ENCODE measurements at regions not wholly inside any gene's neighbourhood (a gene's known extent, or its start where the extent isn't known, plus 50 kb on each side); places are given as distances from the start of the nearest gene placed in this dataset.

DNA sequence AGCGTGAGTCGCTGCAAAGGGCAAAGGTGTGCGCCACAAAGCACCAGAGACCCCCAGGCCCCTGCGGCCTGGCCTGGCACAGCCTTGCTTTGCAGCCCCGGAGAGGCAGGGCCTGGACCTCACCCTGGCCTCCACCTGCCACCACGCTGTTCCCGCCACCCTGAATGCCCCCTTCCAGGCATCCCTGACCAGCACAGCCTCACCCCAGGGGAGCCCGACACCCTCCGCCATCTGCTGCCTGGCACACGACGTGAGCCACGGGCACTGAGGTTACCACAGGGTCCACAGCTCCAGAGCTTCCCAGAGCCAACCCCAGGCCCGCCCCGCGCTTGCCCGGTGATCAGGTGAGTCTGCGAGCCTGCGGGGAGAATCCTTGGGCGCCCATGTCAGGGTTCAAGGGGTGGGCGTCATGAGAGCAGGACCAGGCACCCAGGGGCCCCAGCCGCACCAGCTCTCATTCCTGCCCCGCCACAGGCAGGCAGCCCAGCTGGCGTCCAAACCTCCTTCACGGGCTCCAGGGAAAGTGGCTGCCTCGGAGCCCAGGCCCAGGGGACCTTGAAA, 171.3 kb downstream of the BRD1 start:
- ATAC-seq (ENCODE audit: low read depth) (no peak), DNase-seq (no peak)
- 80% methylated on average over 25 of the region's 25 CpGs for whole genome bisulfite sequencing (ENCODE audit: insufficient coverage)
- intact Hi-C loops (cut with micrococcal nuclease): no loop called here
- Histone ChIP-seq H3K4me1 (ENCODE audit: control insufficient read depth in 2 of 2, insufficient read depth in 2 of 2, low read length in 2 of 2) (peaks cover 27 to 33% of the 10 kb centered on the region in 2 donors), H3K9me3 (ENCODE audit: control extremely low read depth in 1 of 3, control insufficient read depth in 2 of 3, insufficient read depth in 1 of 3, low read length in 2 of 3) (peaks cover 0 to 27% (median 0%) of the 10 kb centered on the region in 3 donors), H2AFZ (ENCODE audit: insufficient read depth, low read depth, low read length, poor library complexity, severe bottlenecking) (peak overlapping the region; percentile 98), H3K4me2 (replicated peaks; ENCODE audit: low read depth, low read length, poor library complexity, severe bottlenecking) (peak overlapping the region; percentile 82), H3K36me3 (replicated peaks in 1 of 2; ENCODE audit: control extremely low read depth in 1 of 2, control insufficient read depth in 1 of 2, extremely low read depth in 1 of 2, insufficient read depth in 2 of 2, low read length in 1 of 2) (peaks cover 1 to 6% of the 10 kb centered on the region in 2 experiments), H3K27ac (ENCODE audit: low read length in 2 of 2) (peak overlapping the region in 1 of 2 donors; percentile 77), H3K4me3 (ENCODE audit: control extremely low read depth in 1 of 5, extremely low read depth in 1 of 5, insufficient read depth in 1 of 5, low read depth in 2 of 5, low read length in 4 of 5) (peak overlapping the region; percentile 83 to 93 (median 85)), H3K79me2 (ENCODE audit: control insufficient read depth, insufficient read depth, low read length) (peaks cover 53% of the 10 kb centered on the region), H4K20me1 (ENCODE audit: control insufficient read depth, insufficient read depth, low read length, poor library complexity, severe bottlenecking) (peaks cover 38% of the 10 kb centered on the region), H3K27me3 (replicated peaks in 1 of 4; ENCODE audit: control extremely low read depth in 1 of 4, control insufficient read depth in 3 of 4, insufficient read depth in 4 of 4, low read length in 3 of 4) (no peaks in the 10 kb centered on the region), H3K9ac (ENCODE audit: low read length) (peak overlapping the region; percentile 81)
- Mint-ChIP-seq H3K27ac (no peak overlapping the region), H3K4me1 (peaks cover 35% of the 10 kb centered on the region), H3K4me3 (peak overlapping the region; percentile 85), H3K27me3 (no peaks in the 10 kb centered on the region), H3K9me3 (ENCODE audit: insufficient read depth) (peaks cover 3% of the 10 kb centered on the region)
- POLR2A ChIA-PET: interaction anchor here (1.0 to 1.2 kb wide), 2 partner anchors 9 to 13 kb away, joined by 3 read pairs; no protein-coding TSS in a partner anchor
- CTCF ChIA-PET: no interaction called here
- TF ChIP-seq EZH2 (IDR thresholded peaks at IDR 0.05; ENCODE audit: borderline replicate concordance, insufficient read depth, low read depth, low read length, poor library complexity, severe bottlenecking): no peak
- TF ChIP-seq, protein P1, sequence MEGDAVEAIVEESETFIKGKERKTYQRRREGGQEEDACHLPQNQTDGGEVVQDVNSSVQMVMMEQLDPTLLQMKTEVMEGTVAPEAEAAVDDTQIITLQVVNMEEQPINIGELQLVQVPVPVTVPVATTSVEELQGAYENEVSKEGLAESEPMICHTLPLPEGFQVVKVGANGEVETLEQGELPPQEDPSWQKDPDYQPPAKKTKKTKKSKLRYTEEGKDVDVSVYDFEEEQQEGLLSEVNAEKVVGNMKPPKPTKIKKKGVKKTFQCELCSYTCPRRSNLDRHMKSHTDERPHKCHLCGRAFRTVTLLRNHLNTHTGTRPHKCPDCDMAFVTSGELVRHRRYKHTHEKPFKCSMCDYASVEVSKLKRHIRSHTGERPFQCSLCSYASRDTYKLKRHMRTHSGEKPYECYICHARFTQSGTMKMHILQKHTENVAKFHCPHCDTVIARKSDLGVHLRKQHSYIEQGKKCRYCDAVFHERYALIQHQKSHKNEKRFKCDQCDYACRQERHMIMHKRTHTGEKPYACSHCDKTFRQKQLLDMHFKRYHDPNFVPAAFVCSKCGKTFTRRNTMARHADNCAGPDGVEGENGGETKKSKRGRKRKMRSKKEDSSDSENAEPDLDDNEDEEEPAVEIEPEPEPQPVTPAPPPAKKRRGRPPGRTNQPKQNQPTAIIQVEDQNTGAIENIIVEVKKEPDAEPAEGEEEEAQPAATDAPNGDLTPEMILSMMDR (IDR thresholded peaks at IDR 0.05): no peak

DNA sequence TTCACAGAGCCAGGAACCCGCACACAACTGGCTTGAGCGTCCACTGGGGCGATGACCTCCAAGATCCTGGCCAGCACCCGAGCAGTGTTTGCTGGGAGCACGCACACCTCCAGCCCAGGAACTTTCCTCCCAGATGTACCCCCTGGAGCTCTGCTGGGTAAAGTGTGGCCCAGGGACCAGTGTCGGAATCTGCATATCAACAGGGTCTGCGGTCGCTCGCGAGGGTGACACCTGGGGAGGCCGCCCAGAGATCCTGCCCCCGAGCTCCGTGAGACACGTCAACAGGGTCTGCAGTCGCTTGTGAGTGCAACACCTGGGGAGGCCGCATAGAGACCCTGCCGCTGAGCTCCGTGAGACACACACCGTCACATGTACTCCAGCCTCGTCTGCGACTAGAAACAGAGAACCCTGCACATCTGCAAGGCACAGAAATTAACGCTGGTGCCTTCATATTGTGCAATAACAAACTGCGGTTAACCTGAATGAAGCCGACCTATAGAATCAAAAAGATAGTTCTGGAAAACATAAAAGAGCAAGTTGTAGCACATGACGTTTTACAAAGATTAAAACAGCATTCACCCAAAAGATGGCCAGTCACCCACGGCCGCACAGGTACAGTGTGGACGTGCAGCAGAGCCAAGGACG, 172.4 kb downstream of the BRD1 start:
- H3K79me2 ChIP-seq (ENCODE audit: control insufficient read depth, insufficient read depth, low read length): peaks cover 64% of the 10 kb centered on the region
- H4K20me1 ChIP-seq (ENCODE audit: control insufficient read depth, insufficient read depth, low read length, poor library complexity, severe bottlenecking): peaks cover 48% of the 10 kb centered on the region
- intact Hi-C loops (cut with micrococcal nuclease): no loop called here
- H3K27ac Mint-ChIP-seq: peak overlapping the region; percentile 7
- TF ChIP-seq EZH2 (IDR thresholded peaks at IDR 0.05; ENCODE audit: borderline replicate concordance, insufficient read depth, low read depth, low read length, poor library complexity, severe bottlenecking): no peak
- TF ChIP-seq, protein P1 (IDR thresholded peaks at IDR 0.05): no peak
- ChIA-PET POLR2A (no interaction called here), CTCF (no interaction called here)
- peak overlapping the region; percentile 82 for H3K4me2 ChIP-seq (replicated peaks; ENCODE audit: low read depth, low read length, poor library complexity, severe bottlenecking)
- peaks cover 3% of the 10 kb centered on the region for H3K9me3 Mint-ChIP-seq (ENCODE audit: insufficient read depth)
- H3K9ac ChIP-seq (ENCODE audit: low read length): no peak overlapping the region
- 97% methylated on average over 29 of the region's 29 CpGs for WGBS (ENCODE audit: insufficient coverage)
- no peak overlapping the region for H3K27ac ChIP-seq (ENCODE audit: low read length in 2 of 2)
- peaks cover 1 to 11% of the 10 kb centered on the region in 2 experiments for H3K36me3 ChIP-seq (replicated peaks in 1 of 2; ENCODE audit: control extremely low read depth in 1 of 2, control insufficient read depth in 1 of 2, extremely low read depth in 1 of 2, insufficient read depth in 2 of 2, low read length in 1 of 2)
- DNase-seq: no peak
- no peak overlapping the region for H2AFZ ChIP-seq (ENCODE audit: insufficient read depth, low read depth, low read length, poor library complexity, severe bottlenecking)
- peaks cover 0 to 24% (median 0%) of the 10 kb centered on the region in 3 donors for H3K9me3 ChIP-seq (ENCODE audit: control extremely low read depth in 1 of 3, control insufficient read depth in 2 of 3, insufficient read depth in 1 of 3, low read length in 2 of 3)
- peaks cover 23 to 33% of the 10 kb centered on the region in 2 donors for H3K4me1 ChIP-seq (ENCODE audit: control insufficient read depth in 2 of 2, insufficient read depth in 2 of 2, low read length in 2 of 2)
- peak overlapping the region; percentile 85 for H3K4me3 Mint-ChIP-seq
- no peaks in the 10 kb centered on the region for H3K27me3 Mint-ChIP-seq
- H3K27me3 ChIP-seq (replicated peaks in 1 of 4; ENCODE audit: control extremely low read depth in 1 of 4, control insufficient read depth in 3 of 4, insufficient read depth in 4 of 4, low read length in 3 of 4): no peaks in the 10 kb centered on the region
- H3K4me1 Mint-ChIP-seq: peaks cover 29% of the 10 kb centered on the region
- no peak overlapping the region for H3K4me3 ChIP-seq (ENCODE audit: control extremely low read depth in 1 of 5, extremely low read depth in 1 of 5, insufficient read depth in 1 of 5, low read depth in 2 of 5, low read length in 4 of 5)
- ATAC-seq (ENCODE audit: low read depth): no peak
